GM13977 (cell line): ENCODE measurements at regions not wholly inside any gene's neighbourhood (a gene's known extent, or its start where the extent isn't known, plus 50 kb on each side); places are given as distances from the start of the nearest gene placed in this dataset.

Source experiments
- DNase-seq: peaks from one replicate; pipeline ENCODE4 v3.0.0; 2012; ENCODE audit warnings: low spot score
- in situ Hi-C: fragments of 300-500 bp; cut with MboI; formaldehyde crosslinking; loops from one replicate; pipeline ENCODE4 v1.12.0; 2022; ENCODE audit warnings: low sequenced_read_pairs, low pct_unique_long_range_greater_than_20kb, mixed read lengths, inconsistent platforms; ENCODE audit not compliant: unreplicated experiment
- TF ChIP-seq, protein P1 (sequence below): IDR thresholded peaks from 2 replicates; pipeline ENCODE4 v1.5.1; 2012; ENCODE audit warnings: mild to moderate bottlenecking, control low read depth; ENCODE audit not compliant: insufficient read depth; ENCODE audit errors: extremely low read depth, missing control alignments

DNA sequence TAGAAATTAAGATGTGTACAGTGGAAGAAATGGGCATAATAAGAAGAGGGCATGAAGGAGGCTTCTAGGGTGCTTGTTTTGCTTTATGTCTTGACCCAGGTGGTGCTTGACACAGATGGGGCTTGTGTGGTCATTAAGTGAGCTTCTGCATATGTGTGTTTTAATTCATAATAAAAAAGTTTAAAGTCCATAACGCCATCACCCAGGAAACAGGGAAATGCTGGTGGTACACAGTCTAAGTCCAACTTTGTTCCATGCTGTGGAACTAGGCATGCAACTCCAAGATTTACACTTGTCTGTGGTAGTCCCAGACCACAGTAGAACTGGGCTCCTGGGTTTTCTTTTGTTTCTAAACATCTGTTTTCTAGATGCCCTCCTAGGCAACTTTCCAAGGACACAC is 511.9 kb downstream of the MID1IP1 start:
- in situ Hi-C loops = no loop called here
- no peak for DNase-seq
- TF ChIP-seq, protein P1, sequence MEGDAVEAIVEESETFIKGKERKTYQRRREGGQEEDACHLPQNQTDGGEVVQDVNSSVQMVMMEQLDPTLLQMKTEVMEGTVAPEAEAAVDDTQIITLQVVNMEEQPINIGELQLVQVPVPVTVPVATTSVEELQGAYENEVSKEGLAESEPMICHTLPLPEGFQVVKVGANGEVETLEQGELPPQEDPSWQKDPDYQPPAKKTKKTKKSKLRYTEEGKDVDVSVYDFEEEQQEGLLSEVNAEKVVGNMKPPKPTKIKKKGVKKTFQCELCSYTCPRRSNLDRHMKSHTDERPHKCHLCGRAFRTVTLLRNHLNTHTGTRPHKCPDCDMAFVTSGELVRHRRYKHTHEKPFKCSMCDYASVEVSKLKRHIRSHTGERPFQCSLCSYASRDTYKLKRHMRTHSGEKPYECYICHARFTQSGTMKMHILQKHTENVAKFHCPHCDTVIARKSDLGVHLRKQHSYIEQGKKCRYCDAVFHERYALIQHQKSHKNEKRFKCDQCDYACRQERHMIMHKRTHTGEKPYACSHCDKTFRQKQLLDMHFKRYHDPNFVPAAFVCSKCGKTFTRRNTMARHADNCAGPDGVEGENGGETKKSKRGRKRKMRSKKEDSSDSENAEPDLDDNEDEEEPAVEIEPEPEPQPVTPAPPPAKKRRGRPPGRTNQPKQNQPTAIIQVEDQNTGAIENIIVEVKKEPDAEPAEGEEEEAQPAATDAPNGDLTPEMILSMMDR = no peak

DNA sequence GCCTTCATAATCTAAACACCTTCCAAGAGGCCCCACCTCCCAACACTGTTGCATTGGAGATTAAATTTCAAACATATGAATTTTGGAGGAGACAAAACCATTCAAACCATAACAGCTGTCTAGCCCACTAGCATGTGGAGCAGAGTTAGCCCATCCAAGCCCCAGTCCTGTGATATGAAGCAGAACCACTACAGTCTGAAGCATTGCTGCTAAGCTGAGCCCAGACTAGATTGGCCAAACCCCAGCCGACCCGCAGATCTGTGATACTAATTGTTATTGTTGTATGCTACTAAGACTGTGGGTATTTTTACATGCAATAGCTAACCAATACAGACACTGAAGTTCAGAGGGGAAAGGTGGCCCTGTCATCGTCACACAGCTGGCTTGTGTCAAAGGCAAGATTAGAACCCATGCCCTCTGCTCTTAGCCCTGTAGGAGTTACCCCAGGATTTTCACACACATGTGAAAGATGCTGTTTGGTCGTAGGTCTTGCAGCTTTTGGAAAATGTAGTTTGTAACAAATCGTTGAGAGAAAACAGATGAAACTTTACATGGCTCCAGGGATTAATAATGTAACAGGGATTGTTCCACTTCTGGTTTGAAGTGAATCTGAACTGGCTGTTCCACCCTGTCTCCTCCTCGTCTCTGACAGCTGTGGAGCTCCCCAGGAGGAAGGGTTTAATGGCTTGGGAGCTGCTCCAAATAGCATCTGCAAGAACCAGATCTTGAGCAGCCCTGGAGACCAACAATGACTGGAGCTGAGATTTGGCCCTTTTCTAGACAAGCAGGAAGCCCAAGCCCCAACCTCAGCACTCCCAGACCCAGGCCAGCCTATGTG is 517.5 kb downstream of the MID1IP1 start:
- TF ChIP-seq, protein P1 = no peak
- in situ Hi-C loops = no loop called here
- DNase-seq = no peak

DNA sequence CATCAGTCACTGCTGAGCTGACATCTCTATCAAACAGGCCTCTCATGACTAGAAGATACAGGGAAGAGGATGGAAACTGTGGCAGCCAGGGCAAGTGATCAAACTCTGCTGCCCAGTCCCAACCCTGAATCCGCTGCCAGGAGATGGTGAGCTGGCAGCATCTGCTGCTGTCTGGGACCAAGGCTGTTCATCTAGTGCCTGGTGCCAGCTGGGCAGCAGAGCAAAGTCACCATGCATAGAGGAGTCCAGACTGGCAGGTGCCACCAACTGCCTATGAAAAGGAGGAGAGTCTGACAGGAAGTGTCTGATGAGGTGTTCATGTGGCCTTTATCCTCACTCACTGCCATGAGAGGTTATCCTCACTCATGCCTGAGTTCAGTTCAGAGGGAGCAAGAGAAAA is 518.9 kb downstream of the MID1IP1 start:
- TF ChIP-seq, protein P1 = no peak
- no peak for DNase-seq
- in situ Hi-C loops = no loop called here

DNA sequence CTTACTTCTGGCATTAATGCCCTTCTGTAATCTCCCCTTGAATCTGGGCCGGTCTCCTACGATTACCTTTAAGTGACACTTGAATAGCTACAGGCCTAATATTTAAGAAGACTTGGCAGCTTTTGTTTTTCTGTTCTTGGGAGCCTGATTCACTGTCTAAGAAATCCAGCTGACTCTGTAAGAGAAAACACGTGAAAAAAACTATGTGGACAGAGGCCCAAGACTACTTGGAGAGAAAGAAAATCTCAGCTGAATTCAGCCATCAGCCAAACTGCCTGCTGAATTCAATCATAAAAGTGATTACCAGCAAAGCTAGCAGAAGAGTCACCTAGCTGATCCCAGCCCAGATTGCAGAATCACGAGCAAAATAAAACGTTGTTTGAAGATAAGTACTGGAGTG is 521.2 kb downstream of the MID1IP1 start:
- TF ChIP-seq, protein P1 = no peak
- in situ Hi-C loops = no loop called here
- no peak for DNase-seq

DNA sequence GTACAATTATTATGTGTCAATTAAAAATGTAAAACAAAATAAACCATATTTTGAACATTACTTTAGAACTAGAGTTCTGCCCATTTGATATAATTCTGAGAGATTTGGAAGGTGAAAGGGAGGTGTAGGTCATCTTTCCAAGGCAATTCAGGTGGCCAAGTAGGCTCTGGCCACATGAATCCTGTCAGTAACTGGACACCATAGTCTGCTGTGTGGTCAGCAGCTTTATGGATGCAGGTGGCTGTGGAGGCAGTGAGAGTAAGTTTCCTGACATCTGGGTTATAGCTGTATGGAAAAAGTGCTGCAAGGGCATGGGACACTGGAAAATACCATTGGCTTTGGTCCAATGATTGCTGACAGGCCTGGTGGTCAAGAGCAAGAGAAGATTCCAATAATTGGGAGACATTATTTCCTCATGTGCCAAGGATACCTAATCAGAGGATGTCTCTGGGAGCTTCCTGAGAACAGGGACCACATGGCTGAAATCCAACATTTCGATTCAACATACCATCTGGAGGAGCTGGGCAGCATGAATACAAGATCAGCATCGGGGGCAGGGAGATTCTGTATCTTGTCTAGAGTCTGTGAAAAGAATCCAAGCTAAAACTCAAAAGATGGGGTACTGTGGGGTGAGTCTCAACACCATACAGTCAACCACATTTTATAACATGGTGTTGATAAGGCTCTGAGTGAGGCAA is 523.1 kb downstream of the MID1IP1 start:
- in situ Hi-C loops = no loop called here
- TF ChIP-seq, protein P1 = no peak
- no peak for DNase-seq

DNA sequence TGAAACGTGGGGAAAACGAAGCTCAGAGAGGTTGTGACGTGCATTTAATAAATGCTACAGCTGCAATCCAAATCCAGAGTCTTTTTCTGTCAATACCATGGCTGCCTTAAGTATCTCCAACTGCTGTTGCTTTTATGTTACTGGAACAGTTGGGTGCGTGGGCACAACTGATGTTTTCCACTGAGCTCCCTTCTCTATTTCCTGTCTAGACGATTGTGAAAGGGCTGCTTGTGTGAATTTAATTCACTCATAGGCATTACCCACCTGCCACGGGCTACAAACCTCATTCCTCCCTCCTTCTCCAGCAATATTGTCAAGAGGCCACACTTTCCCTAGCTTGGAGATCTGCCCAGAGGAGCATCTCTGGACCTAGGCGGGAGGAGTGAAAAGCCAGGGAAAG is 526.0 kb downstream of the MID1IP1 start:
- TF ChIP-seq, protein P1 = no peak
- in situ Hi-C loops = no loop called here
- DNase-seq = no peak
